ENCODE measurements at regions not wholly inside any gene's neighbourhood (a gene's known extent, or its start where the extent isn't known, plus 50 kb on each side); places are given as distances from the start of the nearest gene placed in this dataset.

DNA sequence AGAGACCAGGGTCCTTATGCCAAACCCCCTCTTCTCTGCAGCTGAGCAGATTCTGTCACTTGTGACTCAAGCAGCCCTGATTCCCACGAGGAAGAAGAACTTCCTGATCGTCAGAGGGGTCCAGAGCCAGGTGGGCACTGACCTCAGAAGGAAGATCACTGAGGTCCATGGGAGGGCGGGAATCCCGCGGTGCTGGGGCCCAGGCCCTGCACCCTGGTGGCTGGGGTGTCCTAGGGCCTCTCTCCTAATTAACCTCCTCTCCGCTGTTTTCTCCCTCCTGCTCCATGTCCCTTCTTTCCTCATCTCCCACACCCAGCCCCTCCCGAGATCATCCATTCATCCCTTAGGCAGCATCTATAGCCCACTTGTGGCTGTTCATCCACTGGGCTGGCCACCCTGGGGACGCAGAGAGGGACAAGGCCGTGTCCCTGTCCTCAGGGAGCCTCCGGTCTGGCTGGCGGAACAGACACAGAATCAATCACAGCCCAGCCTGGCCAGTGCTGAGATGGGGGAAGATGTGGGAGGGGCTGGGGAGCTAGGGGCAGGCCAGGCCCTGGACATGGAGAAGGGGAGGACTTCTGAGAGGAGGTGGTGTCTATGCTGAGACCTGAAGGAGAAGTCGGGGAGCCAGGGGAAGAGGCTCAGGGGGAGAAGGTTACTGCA lies 638.3 kb downstream of the MATN1 start:
- TF ChIP-seq POLR2AphosphoS5 (IDR thresholded peaks at IDR 0.05; ENCODE audit: low read depth, low read length), result no peak
- no peak for TF ChIP-seq TAF1 (IDR thresholded peaks at IDR 0.05; ENCODE audit: borderline replicate concordance, insufficient read depth, low read length)
- no peak for TF ChIP-seq SIN3A (IDR thresholded peaks at IDR 0.05; ENCODE audit: borderline replicate concordance, insufficient read depth, low read length)
- no peak for TF ChIP-seq FOXP2 (optimal IDR thresholded peaks at IDR 0.05; ENCODE audit: borderline replicate concordance, extremely low read depth, extremely low read length, insufficient read depth)
- TF ChIP-seq, protein P1, sequence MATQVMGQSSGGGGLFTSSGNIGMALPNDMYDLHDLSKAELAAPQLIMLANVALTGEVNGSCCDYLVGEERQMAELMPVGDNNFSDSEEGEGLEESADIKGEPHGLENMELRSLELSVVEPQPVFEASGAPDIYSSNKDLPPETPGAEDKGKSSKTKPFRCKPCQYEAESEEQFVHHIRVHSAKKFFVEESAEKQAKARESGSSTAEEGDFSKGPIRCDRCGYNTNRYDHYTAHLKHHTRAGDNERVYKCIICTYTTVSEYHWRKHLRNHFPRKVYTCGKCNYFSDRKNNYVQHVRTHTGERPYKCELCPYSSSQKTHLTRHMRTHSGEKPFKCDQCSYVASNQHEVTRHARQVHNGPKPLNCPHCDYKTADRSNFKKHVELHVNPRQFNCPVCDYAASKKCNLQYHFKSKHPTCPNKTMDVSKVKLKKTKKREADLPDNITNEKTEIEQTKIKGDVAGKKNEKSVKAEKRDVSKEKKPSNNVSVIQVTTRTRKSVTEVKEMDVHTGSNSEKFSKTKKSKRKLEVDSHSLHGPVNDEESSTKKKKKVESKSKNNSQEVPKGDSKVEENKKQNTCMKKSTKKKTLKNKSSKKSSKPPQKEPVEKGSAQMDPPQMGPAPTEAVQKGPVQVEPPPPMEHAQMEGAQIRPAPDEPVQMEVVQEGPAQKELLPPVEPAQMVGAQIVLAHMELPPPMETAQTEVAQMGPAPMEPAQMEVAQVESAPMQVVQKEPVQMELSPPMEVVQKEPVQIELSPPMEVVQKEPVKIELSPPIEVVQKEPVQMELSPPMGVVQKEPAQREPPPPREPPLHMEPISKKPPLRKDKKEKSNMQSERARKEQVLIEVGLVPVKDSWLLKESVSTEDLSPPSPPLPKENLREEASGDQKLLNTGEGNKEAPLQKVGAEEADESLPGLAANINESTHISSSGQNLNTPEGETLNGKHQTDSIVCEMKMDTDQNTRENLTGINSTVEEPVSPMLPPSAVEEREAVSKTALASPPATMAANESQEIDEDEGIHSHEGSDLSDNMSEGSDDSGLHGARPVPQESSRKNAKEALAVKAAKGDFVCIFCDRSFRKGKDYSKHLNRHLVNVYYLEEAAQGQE (IDR thresholded peaks at IDR 0.05; ENCODE audit: insufficient read depth in 1 of 2, low read depth in 2 of 2, low read length in 2 of 2), result no peak

DNA sequence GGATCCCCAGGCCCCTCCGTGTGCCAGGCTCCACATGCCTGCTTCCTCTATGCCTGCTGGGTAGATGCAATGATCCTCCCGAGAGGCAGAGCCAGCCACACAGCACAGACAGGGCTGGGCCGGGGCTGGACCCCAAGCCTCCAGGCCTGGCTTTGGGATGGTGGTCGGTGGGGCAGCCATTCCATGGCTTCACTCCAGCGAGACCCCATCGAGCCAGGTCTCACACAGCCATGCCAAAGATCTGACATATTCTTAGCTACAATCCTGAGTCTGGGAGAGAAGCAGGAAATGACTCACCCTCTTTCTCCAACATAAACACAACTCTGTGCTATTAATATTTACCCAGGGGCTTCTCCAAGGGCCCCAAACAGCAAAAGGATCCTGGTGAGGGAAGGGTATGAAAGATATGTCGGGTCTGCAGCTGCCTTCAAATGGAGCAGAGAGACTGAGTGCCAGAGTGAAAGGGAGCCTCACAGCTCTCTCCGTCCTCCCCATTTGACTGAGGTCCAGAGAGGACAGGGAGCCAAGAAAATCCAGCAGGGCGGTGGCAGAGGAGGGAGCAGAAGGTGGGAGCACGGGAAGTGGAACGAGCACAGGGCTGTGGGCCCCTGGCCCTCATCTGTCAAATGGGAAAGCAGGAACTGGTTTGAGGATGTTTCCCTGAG lies 639.5 kb downstream of the MATN1 start:
- no peak for TF ChIP-seq TAF1 (IDR thresholded peaks at IDR 0.05; ENCODE audit: borderline replicate concordance, insufficient read depth, low read length)
- TF ChIP-seq POLR2AphosphoS5 (IDR thresholded peaks at IDR 0.05; ENCODE audit: low read depth, low read length), result no peak
- peak; percentile 9 for TF ChIP-seq FOXP2 (optimal IDR thresholded peaks at IDR 0.05; ENCODE audit: borderline replicate concordance, extremely low read depth, extremely low read length, insufficient read depth)
- TF ChIP-seq SIN3A (IDR thresholded peaks at IDR 0.05; ENCODE audit: borderline replicate concordance, insufficient read depth, low read length), result peak; percentile 17; the same call in 1 of the 2 replicates
- TF ChIP-seq, protein P1 (IDR thresholded peaks at IDR 0.05; ENCODE audit: insufficient read depth in 1 of 2, low read depth in 2 of 2, low read length in 2 of 2), result 0 out of 4 replicates have a peak, but pooled peaks of 1 of the 2 experiments have one; percentile 63

DNA sequence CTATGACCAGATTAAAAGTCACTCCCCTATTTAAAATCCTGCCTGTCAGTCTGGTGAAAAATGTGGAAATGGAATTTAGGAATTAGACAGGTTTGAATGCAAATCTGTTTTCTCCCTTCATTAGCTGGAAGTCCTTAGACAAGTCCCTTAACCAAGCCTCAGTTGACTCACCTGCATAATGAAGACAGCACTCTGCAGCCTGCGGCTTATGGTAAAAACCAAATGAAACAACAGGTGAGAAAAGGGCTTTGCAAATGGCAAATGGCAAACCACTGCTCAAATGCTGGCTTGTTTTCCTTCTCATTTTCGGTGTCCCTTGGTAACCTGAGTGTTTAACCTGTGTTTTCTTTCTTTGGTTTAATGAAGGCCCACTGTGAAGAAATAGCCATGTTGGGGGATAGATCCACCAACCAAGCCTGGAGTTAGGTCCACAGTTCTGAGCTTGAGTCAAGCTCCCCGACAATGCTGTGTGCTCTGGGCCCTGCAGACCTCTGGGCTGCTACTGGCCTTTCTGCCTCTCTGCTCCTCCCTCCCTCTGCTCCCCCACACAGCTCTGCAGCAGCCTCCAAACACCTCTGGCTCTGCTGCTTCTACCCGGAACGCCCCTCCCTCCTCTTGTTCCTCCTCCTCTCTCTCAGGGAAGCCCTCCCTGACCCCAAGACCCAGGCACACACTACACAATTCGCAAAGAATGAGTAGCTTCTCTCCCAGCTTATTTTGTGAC lies 641.8 kb downstream of the MATN1 start:
- TF ChIP-seq FOXP2 (optimal IDR thresholded peaks at IDR 0.05; ENCODE audit: borderline replicate concordance, extremely low read depth, extremely low read length, insufficient read depth) (no peak), POLR2AphosphoS5 (IDR thresholded peaks at IDR 0.05; ENCODE audit: low read depth, low read length) (no peak)
- TF ChIP-seq, protein P1 (IDR thresholded peaks at IDR 0.05; ENCODE audit: insufficient read depth in 1 of 2, low read depth in 2 of 2, low read length in 2 of 2), result no peak

DNA sequence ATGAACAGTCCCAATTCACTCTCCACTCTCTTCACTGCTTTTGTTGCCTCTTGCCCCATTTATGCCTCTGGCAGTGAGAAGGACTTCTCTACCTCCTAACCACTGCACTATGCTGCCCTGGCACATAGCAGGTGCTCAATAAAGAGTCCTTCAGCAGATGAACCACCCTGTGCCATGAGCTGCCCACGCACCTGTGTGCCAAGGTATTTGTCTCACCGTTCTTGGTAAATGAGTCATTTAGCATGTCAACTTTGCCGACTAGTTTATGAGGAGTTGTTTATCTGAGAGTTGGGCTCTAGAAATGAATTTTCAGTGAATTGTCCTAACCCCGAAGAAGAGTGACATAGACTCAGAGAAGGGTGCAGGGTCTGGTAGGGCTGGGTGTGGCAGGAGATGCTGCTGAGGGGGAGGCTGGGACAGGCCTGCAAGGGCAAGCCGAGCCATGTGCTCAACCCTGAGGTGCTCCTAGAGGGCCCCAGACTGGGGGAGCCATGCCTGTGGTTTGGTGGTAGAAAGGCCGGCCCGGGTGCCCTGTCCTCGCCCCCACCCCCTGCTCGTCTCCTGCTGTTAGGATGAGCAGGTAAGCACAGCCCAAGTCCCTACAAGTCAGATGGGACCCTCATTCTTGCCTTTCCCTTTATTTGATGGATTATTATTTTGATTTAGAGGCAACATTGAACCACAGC lies 654.5 kb downstream of the MATN1 start:
- no peak for TF ChIP-seq FOXP2 (optimal IDR thresholded peaks at IDR 0.05; ENCODE audit: borderline replicate concordance, extremely low read depth, extremely low read length, insufficient read depth)
- no peak for TF ChIP-seq SIN3A (IDR thresholded peaks at IDR 0.05; ENCODE audit: borderline replicate concordance, insufficient read depth, low read length)
- TF ChIP-seq TAF1 (IDR thresholded peaks at IDR 0.05; ENCODE audit: borderline replicate concordance, insufficient read depth, low read length), result no peak
- TF ChIP-seq POLR2AphosphoS5 (IDR thresholded peaks at IDR 0.05; ENCODE audit: low read depth, low read length), result no peak
- TF ChIP-seq, protein P1 (IDR thresholded peaks at IDR 0.05; ENCODE audit: insufficient read depth in 1 of 2, low read depth in 2 of 2, low read length in 2 of 2), result no peak

Data from PFSK-1 (cell line).